Activated CD8-positive, alpha-beta T cell treated with anti-CD3 and anti-CD28 coated beads for 36 hours (primary cell): ENCODE measurements at regions not wholly inside any gene's neighbourhood (a gene's known extent, or its start where the extent isn't known, plus 50 kb on each side); places are given as distances from the start of the nearest gene placed in this dataset.

Experiments used
- ATAC-seq: fragments of 200-7000 bp; cut with Tn5 transposase; one replicate; pipeline ENCODE4 v1.10.0; 2021; ENCODE audit warnings: mild to moderate bottlenecking, moderate library complexity
- CTCF ChIA-PET: fragments of 350-600 bp; sonication (Branson Sonifier 250); formaldehyde crosslinking; loops from one replicate; lab custom pipeline; 2021; ENCODE audit warnings: antibody characterized with exemption; lab: Charles Lee
- POLR2A ChIA-PET: fragments of 350-600 bp; sonication (Branson Sonifier 250); formaldehyde crosslinking; loops from one replicate; lab custom pipeline; 2021; ENCODE audit warnings: antibody characterized with exemption; lab: Charles Lee
- DNase-seq: peaks from one replicate; pipeline ENCODE4 v3.0.0-alpha.2; 2020
- H3K27ac Mint-ChIP-seq: one replicate; pipeline ENCODE4 v1.8.0; 2021; ENCODE audit warnings: mild to moderate bottlenecking, mixed read lengths
- H3K27me3 Mint-ChIP-seq: one replicate; pipeline ENCODE4 v1.8.0; 2021; ENCODE audit warnings: mixed read lengths
- H3K36me3 Mint-ChIP-seq: one replicate; pipeline ENCODE4 v1.8.0; 2021; ENCODE audit warnings: low read depth, mixed read lengths
- H3K4me1 Mint-ChIP-seq: one replicate; pipeline ENCODE4 v1.8.0; 2021; ENCODE audit warnings: low read depth, mixed read lengths
- H3K4me3 Mint-ChIP-seq: one replicate; pipeline ENCODE4 v1.8.0; 2021; ENCODE audit warnings: mild to moderate bottlenecking, moderate library complexity, mixed read lengths
- H3K9me3 Mint-ChIP-seq: one replicate; pipeline ENCODE4 v1.8.0; 2021; ENCODE audit warnings: mixed read lengths
- intact Hi-C: fragments of 100-400 bp; cut with micrococcal nuclease; formaldehyde crosslinking; loops from one replicate; pipeline ENCODE4 v1.10.0; 2022
- TF ChIP-seq, protein P1 (sequence below): fragments of 200-600 bp; IDR thresholded peaks from one replicate; pipeline ENCODE4 v1.8.0; 2022; ENCODE audit warnings: antibody characterized with exemption, mild to moderate bottlenecking

DNA sequence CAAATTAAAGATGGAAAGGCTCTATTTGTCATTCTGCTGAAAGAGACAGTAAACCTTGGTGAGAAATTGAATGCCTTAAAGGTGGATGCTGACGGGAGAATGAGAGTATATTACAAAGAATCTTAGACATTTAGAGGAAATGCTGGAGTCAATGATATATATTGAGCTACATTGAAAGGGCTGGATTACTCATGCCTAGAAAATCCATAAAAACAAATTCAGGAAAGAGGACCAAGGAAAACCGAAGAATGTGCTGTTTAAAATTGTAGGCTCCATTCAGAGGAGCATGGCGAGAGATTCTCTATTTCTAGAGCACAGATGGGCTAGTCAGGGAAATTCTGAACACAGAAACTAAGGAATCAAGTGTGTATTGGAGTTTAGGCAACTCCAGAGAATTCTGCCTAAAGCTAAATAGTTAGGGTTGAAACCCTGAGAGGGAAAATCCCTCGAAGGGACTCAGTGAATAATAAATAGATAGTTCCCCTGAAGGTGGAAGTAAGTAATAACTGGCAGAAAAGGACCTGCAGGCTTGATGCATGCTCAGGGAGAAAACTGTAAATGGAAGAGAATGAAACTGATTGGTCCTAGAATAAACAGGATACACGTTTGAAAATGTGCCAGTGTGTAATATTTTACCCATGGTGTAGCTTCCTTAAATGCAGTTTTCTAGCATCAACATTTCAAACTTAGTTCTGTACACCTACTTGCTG is 1532.4 kb upstream of the TENM3 start:
- no peaks in the 10 kb centered on the region for H3K36me3 Mint-ChIP-seq
- no peaks in the 10 kb centered on the region for H3K4me1 Mint-ChIP-seq
- H3K4me3 Mint-ChIP-seq, result no peak overlapping the region
- ChIA-PET POLR2A (no interaction called here), CTCF (no interaction called here)
- intact Hi-C loops, result no loop called here
- TF ChIP-seq, protein P1, sequence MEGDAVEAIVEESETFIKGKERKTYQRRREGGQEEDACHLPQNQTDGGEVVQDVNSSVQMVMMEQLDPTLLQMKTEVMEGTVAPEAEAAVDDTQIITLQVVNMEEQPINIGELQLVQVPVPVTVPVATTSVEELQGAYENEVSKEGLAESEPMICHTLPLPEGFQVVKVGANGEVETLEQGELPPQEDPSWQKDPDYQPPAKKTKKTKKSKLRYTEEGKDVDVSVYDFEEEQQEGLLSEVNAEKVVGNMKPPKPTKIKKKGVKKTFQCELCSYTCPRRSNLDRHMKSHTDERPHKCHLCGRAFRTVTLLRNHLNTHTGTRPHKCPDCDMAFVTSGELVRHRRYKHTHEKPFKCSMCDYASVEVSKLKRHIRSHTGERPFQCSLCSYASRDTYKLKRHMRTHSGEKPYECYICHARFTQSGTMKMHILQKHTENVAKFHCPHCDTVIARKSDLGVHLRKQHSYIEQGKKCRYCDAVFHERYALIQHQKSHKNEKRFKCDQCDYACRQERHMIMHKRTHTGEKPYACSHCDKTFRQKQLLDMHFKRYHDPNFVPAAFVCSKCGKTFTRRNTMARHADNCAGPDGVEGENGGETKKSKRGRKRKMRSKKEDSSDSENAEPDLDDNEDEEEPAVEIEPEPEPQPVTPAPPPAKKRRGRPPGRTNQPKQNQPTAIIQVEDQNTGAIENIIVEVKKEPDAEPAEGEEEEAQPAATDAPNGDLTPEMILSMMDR, result no peak
- peaks cover 13% of the 10 kb centered on the region for H3K9me3 Mint-ChIP-seq
- ATAC-seq (no peak), DNase-seq (no peak)
- H3K27ac Mint-ChIP-seq, result no peak overlapping the region
- no peaks in the 10 kb centered on the region for H3K27me3 Mint-ChIP-seq

DNA sequence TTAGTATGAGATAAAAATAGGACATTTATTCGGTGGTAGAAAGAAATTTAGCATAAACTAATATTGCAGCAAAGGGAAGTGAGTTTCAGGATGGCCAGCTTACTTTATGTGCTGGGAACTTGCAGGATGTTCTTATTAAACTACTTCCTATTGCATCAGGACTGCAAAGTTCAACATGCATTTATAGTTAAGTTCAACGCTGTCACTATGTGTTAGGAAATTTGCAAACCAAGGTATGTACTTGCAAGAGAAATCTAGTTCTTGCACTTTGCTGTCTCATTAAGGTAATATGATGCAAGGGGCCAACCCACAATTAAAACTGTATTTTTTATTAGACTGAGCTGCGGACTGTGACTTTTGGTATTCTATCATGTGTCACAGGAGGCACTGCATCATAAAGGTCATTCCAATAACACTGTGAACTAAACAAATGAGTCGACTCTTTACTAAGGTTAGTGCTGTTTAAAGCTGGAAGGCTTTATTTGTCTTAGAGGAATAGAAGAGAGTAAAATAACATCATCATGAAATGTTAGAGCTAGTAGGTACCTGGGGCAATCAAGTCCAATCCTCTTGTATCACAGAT is 1525.7 kb upstream of the TENM3 start:
- H3K27ac Mint-ChIP-seq, result no peak overlapping the region
- intact Hi-C loops, result no loop called here
- POLR2A ChIA-PET, result no interaction called here
- no peaks in the 10 kb centered on the region for H3K4me1 Mint-ChIP-seq
- ATAC-seq, result no peak
- DNase-seq, result no peak
- no peaks in the 10 kb centered on the region for H3K36me3 Mint-ChIP-seq
- H3K27me3 Mint-ChIP-seq, result no peaks in the 10 kb centered on the region
- CTCF ChIA-PET, result no interaction called here
- H3K9me3 Mint-ChIP-seq, result peaks cover 8% of the 10 kb centered on the region
- no peak overlapping the region for H3K4me3 Mint-ChIP-seq
- TF ChIP-seq, protein P1, result no peak

- Mint-ChIP-seq H3K36me3 (no peaks in the 10 kb centered on the region), H3K4me1 (no peaks in the 10 kb centered on the region), H3K4me3 (no peak overlapping the region), H3K27me3 (no peaks in the 10 kb centered on the region), H3K9me3 (peaks cover 2% of the 10 kb centered on the region), H3K27ac (no peak overlapping the region)
- CTCF ChIA-PET, result no interaction called here
- no peak for DNase-seq
- POLR2A ChIA-PET, result no interaction called here
- ATAC-seq, result no peak
- TF ChIP-seq, protein P1, result no peak
- intact Hi-C loops, result no loop called here
These were observed 1521.8 kb upstream of the TENM3 start for GRCh38 chr4:180721356-180721755.

DNA sequence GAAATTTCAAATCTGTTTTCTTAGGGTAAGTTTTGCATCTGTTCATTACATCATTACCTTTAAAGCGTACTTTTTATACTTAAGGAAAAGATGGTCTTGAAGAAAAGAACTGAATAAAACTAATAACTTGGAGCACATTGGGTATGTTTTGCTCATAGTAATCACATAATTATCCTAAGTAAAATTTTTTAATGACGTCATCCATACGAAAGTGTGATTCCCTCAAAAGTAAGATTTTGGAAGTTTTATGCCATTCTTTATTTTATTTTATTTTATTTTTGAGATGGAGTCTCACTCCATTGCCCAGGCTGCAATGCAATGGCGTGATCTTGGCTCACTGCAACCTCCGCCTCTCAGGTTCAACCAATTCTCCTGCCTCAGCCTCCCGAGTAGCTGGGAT is 1516.6 kb upstream of the TENM3 start:
- Mint-ChIP-seq H3K4me3 (no peak overlapping the region), H3K27ac (no peak overlapping the region), H3K36me3 (no peaks in the 10 kb centered on the region), H3K9me3 (no peaks in the 10 kb centered on the region), H3K4me1 (no peaks in the 10 kb centered on the region), H3K27me3 (no peaks in the 10 kb centered on the region)
- TF ChIP-seq, protein P1, result no peak
- DNase-seq, result no peak
- ATAC-seq, result no peak
- CTCF ChIA-PET, result no interaction called here
- POLR2A ChIA-PET, result no interaction called here
- intact Hi-C loops, result no loop called here

- ATAC-seq (no peak), DNase-seq (no peak)
- Mint-ChIP-seq H3K9me3 (no peaks in the 10 kb centered on the region), H3K4me1 (no peaks in the 10 kb centered on the region), H3K4me3 (no peak overlapping the region), H3K27ac (no peak overlapping the region), H3K27me3 (no peaks in the 10 kb centered on the region), H3K36me3 (no peaks in the 10 kb centered on the region)
- ChIA-PET CTCF (no interaction called here), POLR2A (no interaction called here)
- TF ChIP-seq, protein P1, result no peak
- intact Hi-C loops, result no loop called here
These were observed 1515.7 kb upstream of the TENM3 start for GRCh38 chr4:180727478-180727877.
